Colonic mucosa (tissue), 4 donors: ENCODE measurements at regions not wholly inside any gene's neighbourhood (a gene's known extent, or its start where the extent isn't known, plus 50 kb on each side); places are given as distances from the start of the nearest gene placed in this dataset.
A peak's percentile ranks its signal among the peaks of the same experiment; 100 is the strongest.

Experiments used
- DNase-seq: peaks from one replicate; pipeline ENCODE4 v3.0.0-alpha.2; 2020
- H3K27ac ChIP-seq: fragments of 200-600 bp; one replicate; pipeline ENCODE4 v1.8.0; 2021
- H3K27me3 ChIP-seq: fragments of 200-600 bp; one replicate; pipeline ENCODE4 v1.8.0; 2021
- H3K36me3 ChIP-seq: fragments of 200-600 bp; one replicate; pipeline ENCODE4 v1.8.0; 2021
- H3K4me1 ChIP-seq: fragments of 200-600 bp; one replicate; pipeline ENCODE4 v1.8.0; 2021; ENCODE audit warnings: mild to moderate bottlenecking
- H3K4me3 ChIP-seq: fragments of 200-600 bp; one replicate; pipeline ENCODE4 v1.8.0; 2021
- H3K9ac ChIP-seq, 2 donors: one replicate each; pipeline ENCODE4 v1.7.0; 2013; ENCODE audit warnings: control low read depth in 2 of 2, low read depth in 2 of 2, low read length in 2 of 2
- H3K9me3 ChIP-seq: fragments of 200-600 bp; one replicate; pipeline ENCODE4 v1.8.0; 2021
- CTCF ChIP-seq: fragments of 200-600 bp; IDR thresholded peaks from one replicate; pipeline ENCODE4 v1.8.0; 2022; ENCODE audit warnings: antibody characterized with exemption, mild to moderate bottlenecking
- intact Hi-C: fragments of 100-400 bp; cut with DNase I; formaldehyde crosslinking; loops from one replicate; pipeline ENCODE4 v1.14.1; 2022
- donor health status: healthy.
- donor health status: DM: no; HTN: no; CAD: no.
- donor health status: DM: no; HTN: no; CAD: no.

DNA sequence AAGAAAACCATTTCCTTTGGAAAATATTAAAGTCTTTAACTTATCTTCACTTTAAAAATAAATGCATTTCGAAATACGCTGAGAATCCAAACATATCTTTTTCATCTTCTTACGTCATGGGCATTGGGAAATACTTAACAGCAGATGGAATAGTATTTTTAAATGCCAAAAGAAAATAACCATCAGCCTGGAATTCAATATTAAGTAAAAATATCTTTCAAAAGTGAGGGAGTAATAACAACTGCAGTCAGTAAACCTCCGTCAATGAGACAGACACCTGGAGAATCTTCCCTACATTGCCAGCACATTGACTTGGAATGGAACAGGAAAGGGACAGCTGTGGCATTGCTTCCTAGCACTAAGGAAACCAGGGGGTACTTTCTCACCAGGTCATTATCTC lies 290.4 kb upstream of the TNP1 start:
- H3K27ac ChIP-seq = no peak overlapping the region
- no peaks in the 10 kb centered on the region for H3K36me3 ChIP-seq
- no peak for TF ChIP-seq CTCF
- no peak overlapping the region for H3K9ac ChIP-seq
- no peaks in the 10 kb centered on the region for H3K4me1 ChIP-seq
- no peaks in the 10 kb centered on the region for H3K9me3 ChIP-seq
- intact Hi-C loops = loop anchor here (10.0 kb wide), 1 partner anchor 365 kb away; no protein-coding TSS in a partner anchor
- H3K27me3 ChIP-seq = no peaks in the 10 kb centered on the region
- DNase-seq = no peak
- H3K4me3 ChIP-seq = no peak overlapping the region

- intact Hi-C loops = loop anchor here (10.0 kb wide), 1 partner anchor 566 kb away; no protein-coding TSS in a partner anchor
- H3K9ac ChIP-seq = no peak overlapping the region
- H3K9me3 ChIP-seq = no peaks in the 10 kb centered on the region
- H3K4me1 ChIP-seq = no peaks in the 10 kb centered on the region
- TF ChIP-seq CTCF = no peak
- H3K27ac ChIP-seq = no peak overlapping the region
- no peak overlapping the region for H3K4me3 ChIP-seq
- H3K36me3 ChIP-seq = no peaks in the 10 kb centered on the region
- no peaks in the 10 kb centered on the region for H3K27me3 ChIP-seq
- no peak for DNase-seq
These were observed 289.3 kb upstream of the TNP1 start for GRCh38 chr2:217149087-217149660.

DNA sequence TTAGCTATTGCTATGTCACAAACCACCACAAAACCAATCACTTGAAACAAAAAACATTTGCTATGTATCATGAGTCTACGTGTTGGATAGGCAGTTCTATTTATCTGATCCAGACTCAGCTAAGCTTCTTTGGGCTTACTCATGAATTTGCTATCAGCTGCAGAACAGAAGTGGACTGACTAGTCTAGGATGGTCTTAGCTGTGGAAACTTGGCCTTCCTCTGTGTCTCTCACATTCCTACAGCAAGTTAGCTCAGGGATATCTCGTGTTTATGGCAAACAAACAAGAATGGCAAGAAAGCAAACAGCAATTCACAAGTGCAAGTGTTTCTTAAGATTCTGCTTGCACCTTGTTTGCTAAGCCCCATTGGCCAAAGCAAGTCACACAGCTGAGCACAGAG lies 288.0 kb upstream of the TNP1 start:
- Histone ChIP-seq H3K27ac (no peak overlapping the region), H3K4me3 (no peak overlapping the region), H3K9ac (no peak overlapping the region), H3K4me1 (no peaks in the 10 kb centered on the region), H3K27me3 (no peaks in the 10 kb centered on the region), H3K9me3 (no peaks in the 10 kb centered on the region), H3K36me3 (no peaks in the 10 kb centered on the region)
- no peak for DNase-seq
- TF ChIP-seq CTCF = no peak
- intact Hi-C loops = loop anchor here (10.0 kb wide), 1 partner anchor 567 kb away; no protein-coding TSS in a partner anchor

GRCh38 chr2:217146956-217147355 lies 287.1 kb upstream of the TNP1 start:
- intact Hi-C loops = loop anchor here (10.0 kb wide), 1 partner anchor 568 kb away; no protein-coding TSS in a partner anchor
- Histone ChIP-seq H3K27me3 (no peaks in the 10 kb centered on the region), H3K27ac (no peak overlapping the region), H3K4me3 (no peak overlapping the region), H3K36me3 (no peaks in the 10 kb centered on the region), H3K9me3 (no peaks in the 10 kb centered on the region), H3K9ac (no peak overlapping the region), H3K4me1 (no peaks in the 10 kb centered on the region)
- DNase-seq = no peak
- TF ChIP-seq CTCF = no peak

GRCh38 chr2:217142649-217143266 lies 282.9 kb upstream of the TNP1 start:
- no peaks in the 10 kb centered on the region for H3K36me3 ChIP-seq
- intact Hi-C loops = loop anchor here (5.0 to 10.0 kb wide), 2 partner anchors 460 to 572 kb away; no protein-coding TSS in a partner anchor
- no peak overlapping the region for H3K9ac ChIP-seq
- TF ChIP-seq CTCF = peak; percentile 49
- DNase-seq = peak; percentile 22
- H3K4me3 ChIP-seq = no peak overlapping the region
- H3K27me3 ChIP-seq = no peaks in the 10 kb centered on the region
- H3K27ac ChIP-seq = no peak overlapping the region
- H3K4me1 ChIP-seq = no peaks in the 10 kb centered on the region
- no peaks in the 10 kb centered on the region for H3K9me3 ChIP-seq
